DMS79 (cell line): ENCODE measurements at regions not wholly inside any gene's neighbourhood (a gene's known extent, or its start where the extent isn't known, plus 50 kb on each side); places are given as distances from the start of the nearest gene placed in this dataset.
"Not testable (repeated sequence)": the region's sequence is repeated elsewhere in the genome, so short reads cannot be mapped to it uniquely, and the experiment has no call there.

Experiments
- DNase-seq: peaks from one replicate; lab custom pipeline; 2025; lab: John Stamatoyannopoulos, UW

GRCh38 chr13:50646070-50646469, 197.4 kb downstream of the DLEU7 start:
- DNase-seq, result no peak

GRCh38 chr13:50649211-50649610, 194.3 kb downstream of the DLEU7 start:
- DNase-seq, result no peak

GRCh38 chr13:50650592-50651504, 192.6 kb downstream of the DLEU7 start:
- DNase-seq, result no peak

- no peak for DNase-seq
These were observed 191.6 kb downstream of the DLEU7 start for GRCh38 chr13:50651922-50652321.

GRCh38 chr13:50654331-50654730, 189.2 kb downstream of the DLEU7 start:
- DNase-seq, result no peak

GRCh38 chr13:50661881-50662280, 181.6 kb downstream of the DLEU7 start:
- DNase-seq, result not testable (repeated sequence)

GRCh38 chr13:50664951-50665350, 178.5 kb downstream of the DLEU7 start:
- no peak for DNase-seq

- no peak for DNase-seq
These were observed 175.4 kb downstream of the DLEU7 start for GRCh38 chr13:50668049-50668448.

GRCh38 chr13:50668691-50669271, 174.7 kb downstream of the DLEU7 start:
- DNase-seq, result no peak

GRCh38 chr13:50670272-50670671, 173.2 kb downstream of the DLEU7 start:
- DNase-seq, result no peak

- DNase-seq, result no peak
These were observed 172.5 kb downstream of the DLEU7 start for GRCh38 chr13:50670847-50671496.

- DNase-seq, result no peak
These were observed 172.0 kb downstream of the DLEU7 start for GRCh38 chr13:50671497-50671850.

- no peak for DNase-seq
These were observed 171.5 kb downstream of the DLEU7 start for GRCh38 chr13:50672025-50672424.

- no peak for DNase-seq
These were observed 167.8 kb downstream of the DLEU7 start for GRCh38 chr13:50675651-50676050.

GRCh38 chr13:50676602-50677001, 166.9 kb downstream of the DLEU7 start:
- no peak for DNase-seq

GRCh38 chr13:50677258-50677657, 166.2 kb downstream of the DLEU7 start:
- DNase-seq, result peak; percentile 3

- no peak for DNase-seq
These were observed 165.6 kb downstream of the DLEU7 start for GRCh38 chr13:50677687-50678463.

- no peak for DNase-seq
These were observed 164.9 kb downstream of the DLEU7 start for GRCh38 chr13:50678464-50679162.

GRCh38 chr13:50679321-50679720, 164.2 kb downstream of the DLEU7 start:
- DNase-seq, result no peak

GRCh38 chr13:50682002-50682401, 161.5 kb downstream of the DLEU7 start:
- DNase-seq, result no peak

- no peak for DNase-seq
These were observed 160.5 kb downstream of the DLEU7 start for GRCh38 chr13:50682966-50683365.

GRCh38 chr13:50684366-50684765, 159.1 kb downstream of the DLEU7 start:
- DNase-seq, result no peak
